ENCODE measurements at regions not wholly inside any gene's neighbourhood (a gene's known extent, or its start where the extent isn't known, plus 50 kb on each side); places are given as distances from the start of the nearest gene placed in this dataset.

DNA sequence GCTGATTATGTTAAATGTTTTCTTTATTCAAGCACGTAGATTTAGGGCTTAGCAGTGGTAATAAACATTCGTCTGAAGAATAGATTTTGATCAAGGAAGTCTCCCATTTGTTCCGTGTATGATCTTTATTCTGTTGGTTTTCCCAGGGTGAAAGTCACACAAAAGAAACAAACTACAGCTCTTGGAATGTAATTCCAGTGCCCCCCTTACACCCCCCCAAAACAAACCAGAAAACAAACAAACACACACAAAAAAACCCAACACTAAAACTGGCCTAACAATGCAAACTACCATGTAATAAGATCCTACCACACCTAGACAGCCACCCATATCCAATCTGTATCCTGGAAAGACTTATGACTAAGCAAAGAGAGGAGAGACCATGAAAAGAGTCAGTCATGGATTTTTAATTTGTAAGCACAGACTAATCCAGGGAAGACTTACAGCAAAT lies 196.2 kb upstream of the ELL2 start:
- no peak for DNase-seq

GRCh38 chr5:96157077-96157780 lies 195.6 kb upstream of the ELL2 start:
- no peak for DNase-seq

- DNase-seq = no peak
Measured at GRCh38 chr5:96155147-96155546, 193.5 kb upstream of the ELL2 start.

GRCh38 chr5:96151891-96152290 lies 190.2 kb upstream of the ELL2 start:
- DNase-seq = no peak

DNA sequence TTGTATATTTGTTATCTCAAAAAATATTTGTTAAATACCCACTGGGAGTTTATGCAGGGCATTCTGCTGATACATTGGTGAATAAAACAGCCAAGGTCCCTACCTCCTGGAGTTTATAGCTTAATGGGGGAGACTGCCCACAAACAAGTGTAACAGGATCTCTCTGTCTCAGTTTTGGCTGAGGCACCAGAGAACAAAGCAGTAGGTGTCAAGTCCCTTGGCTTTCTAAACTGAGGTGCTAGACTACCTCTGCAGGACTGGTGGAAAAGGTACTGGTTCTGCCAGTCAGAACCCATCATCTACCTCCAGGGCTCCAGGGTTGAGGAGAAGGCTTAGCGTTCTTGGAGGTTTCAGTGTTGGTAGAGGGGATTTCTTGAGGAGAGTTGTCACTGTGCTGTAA lies 188.4 kb upstream of the ELL2 start:
- no peak for DNase-seq

GRCh38 chr5:96149546-96149945 lies 187.9 kb upstream of the ELL2 start:
- DNase-seq = no peak

DNA sequence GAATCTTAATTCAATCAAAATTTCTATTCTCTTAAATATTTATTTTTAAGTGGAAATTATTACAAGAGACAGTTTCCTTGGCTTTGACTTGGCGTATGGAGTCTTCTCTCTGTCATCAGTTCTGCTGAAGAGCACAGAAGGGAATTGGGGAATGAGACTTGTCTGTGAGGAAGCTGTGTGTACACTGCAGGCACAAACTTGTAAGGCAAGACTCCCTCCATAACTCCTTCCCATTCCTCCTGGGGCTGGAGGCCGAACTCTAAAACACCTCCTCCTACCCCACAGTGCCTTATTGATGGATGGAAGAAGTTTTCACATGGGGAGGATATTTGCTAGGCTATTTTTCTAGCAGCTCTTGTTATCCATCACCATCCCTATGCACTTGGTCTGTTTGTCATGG lies 187.4 kb upstream of the ELL2 start:
- DNase-seq = no peak

DNA sequence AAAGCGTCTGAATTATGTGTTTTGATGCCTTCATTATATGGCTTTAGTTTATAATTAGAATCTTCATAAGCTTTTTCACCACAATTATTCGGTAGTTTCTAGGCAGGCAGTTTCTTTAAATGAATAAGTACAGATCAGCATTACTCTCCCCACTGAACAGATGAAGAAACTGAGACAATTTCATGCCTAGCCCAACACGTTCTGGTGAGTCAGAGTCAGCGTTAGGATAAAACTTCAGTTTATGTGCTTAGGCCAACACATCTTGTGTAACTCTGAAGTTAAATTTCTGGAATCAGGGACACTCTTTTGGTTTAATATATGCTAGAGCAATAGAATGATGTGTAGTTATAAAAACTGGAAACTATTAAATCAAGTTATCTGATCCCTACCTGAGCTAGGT lies 186.7 kb upstream of the ELL2 start:
- no peak for DNase-seq

DNA sequence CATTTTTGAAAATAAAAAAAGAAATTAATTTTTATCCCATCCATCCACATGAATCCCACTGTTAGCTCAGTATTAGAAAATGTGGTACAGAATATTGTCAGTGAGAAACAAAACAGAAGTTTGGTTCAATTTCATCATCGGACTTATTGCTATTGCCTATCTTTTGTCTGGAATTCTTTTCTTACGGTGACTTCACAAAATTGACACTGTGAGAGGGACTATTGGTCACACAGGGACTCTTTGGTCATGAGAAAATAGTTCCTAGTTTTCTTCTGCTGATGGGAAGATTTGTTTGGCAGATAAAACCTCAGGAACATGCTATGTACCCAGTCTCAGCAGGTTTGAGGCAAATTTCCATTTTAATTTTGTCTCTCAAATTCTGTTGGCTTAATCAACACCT lies 186.2 kb upstream of the ELL2 start:
- DNase-seq = no peak

DNA sequence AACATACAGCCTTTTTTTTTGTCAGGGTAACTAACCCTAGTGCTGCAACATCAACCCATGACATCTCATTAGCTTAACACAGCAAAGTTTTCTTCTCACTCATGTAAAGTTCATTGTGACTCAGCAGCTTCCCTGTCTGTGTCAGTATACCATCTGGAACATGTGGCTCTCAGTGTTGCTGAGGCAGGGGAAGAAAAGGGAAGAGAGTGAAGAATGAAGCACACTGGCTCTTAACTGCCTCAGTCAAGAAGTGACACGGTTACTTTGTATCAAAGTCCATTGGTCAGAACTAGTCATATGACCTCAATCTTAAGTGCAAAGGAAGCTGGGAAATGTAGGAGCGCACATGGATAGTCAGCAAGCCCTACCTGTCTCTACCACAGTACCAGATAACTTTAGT lies 185.0 kb upstream of the ELL2 start:
- DNase-seq = no peak

DNA sequence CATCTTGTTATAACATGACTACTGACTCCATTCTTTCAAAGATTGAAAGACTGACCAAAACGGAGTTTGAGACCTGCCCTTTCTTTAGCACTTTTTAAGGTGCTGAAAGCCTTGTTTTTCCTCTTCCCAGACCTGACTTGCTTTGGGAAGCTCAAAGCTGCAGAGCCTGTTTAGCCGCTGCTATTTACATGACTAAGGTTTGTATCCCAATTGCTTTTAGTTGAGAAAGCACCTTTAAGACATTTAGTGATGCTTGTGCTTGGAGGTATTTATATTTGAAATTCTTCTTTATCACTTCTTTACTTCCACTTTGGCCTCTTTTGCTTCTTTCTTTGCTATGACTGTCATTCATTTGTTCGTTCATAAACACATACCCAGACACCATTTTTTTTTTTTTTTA lies 182.6 kb upstream of the ELL2 start:
- no peak for DNase-seq

DNA sequence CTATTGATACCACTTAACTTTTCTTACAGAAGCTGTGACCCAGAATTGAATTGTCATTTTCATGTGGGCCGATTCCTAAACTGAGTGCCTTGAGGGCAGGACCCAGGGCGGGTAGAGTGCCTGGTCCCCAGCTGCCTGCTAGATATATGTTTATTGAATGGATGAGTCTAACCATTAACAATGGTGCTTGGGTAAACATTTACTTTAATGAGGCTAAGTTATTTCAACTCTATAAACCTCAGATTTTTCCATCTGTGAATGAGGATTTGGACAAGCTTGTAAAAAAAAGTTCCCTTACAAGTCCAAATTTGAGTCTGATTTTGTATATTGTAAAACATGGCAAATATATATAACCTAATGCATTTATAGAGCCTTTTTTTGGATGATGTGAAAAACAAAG lies 181.8 kb upstream of the ELL2 start:
- no peak for DNase-seq

DNA sequence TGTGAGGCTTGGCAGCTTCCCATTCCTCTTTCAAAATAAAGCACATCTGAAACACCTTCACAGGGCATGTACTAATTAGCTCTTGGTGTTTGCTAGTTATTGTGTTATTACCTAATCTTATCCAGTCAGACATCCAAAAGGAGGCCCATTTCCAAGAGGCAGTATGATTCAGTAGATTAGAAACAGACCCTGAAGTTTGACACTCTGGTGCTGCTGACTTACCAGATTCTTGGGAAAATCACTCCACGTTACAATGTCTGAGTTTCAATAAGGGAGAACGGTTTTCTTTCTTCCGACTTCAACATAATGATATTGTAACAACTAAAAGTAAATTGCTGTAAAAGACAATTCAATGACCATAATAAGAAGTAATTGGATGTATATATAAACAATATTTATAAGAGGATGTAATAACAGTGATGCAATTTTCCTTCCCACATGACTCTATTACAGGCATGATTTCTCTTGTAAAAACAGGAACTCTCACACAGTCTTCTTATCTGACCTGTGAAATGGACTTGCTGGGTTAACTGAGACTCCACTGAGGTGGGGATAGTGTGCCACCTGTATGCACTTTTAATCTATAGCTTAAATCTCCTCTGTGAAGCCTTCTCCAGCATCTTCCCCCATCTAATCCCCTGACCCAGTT lies 181.3 kb upstream of the ELL2 start:
- DNase-seq = no peak

- no peak for DNase-seq
Measured at GRCh38 chr5:96142184-96142781, 180.6 kb upstream of the ELL2 start.

GRCh38 chr5:96141749-96142148 lies 180.1 kb upstream of the ELL2 start:
- no peak for DNase-seq

DNA sequence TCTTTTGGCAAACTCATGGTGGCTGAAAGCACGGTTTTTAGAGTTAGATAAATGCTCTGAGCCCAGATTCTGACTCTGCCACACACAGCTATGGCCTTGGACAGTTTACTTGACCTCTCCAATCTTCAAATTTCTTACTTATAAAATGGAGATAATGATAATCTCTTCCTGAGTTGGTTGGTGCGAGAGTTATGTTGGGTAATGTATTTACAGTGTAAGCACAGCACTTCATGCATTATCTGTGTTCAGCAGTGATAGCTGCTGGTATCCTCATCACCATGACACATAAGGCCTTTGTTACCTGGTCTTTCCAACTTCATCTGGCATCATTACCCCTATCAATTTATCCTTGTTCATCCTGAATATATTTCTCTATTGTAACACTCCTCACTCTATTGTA lies 178.8 kb upstream of the ELL2 start:
- DNase-seq = no peak

DNA sequence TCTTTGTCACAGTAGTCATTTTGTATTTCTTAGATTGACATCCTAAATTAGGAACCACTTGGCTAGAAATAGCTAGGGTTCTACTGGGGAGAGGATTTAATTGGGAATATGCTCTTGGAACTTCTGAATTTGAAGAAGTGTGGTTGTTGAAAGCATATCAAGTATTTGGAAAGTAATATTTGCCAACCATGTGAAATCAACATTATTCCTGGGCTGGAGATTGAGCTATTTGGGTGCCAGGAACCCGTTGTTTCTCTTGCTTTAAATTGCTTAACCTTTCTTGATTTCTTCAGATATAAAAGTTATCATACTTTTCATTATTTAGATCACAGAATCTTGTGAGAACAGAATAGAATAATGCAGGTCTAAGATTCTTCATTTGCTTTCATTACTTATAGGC lies 178.4 kb upstream of the ELL2 start:
- DNase-seq = no peak

DNA sequence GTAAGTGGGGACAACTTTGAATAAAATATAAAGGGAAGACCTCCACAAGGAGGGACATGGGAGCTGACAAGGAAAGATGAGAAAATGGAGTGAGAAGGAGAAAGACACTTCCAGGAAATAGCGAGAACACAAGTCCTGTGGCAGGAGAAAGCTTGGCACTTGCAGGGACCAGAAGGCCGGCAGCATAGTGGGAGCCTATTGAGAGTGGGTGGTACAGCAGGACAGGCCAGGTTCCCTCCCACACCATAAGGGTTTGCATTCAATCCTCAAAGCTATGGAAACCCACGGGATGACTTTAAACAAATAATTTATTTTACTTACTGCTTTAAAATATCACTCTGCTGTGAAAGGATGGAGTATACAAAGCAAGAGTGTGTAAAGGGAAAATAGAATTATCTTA lies 173.2 kb upstream of the ELL2 start:
- no peak for DNase-seq

- DNase-seq = no peak
Measured at GRCh38 chr5:96133341-96134079, 171.9 kb upstream of the ELL2 start.

- DNase-seq = no peak
Measured at GRCh38 chr5:96129276-96129675, 167.6 kb upstream of the ELL2 start.

DNA sequence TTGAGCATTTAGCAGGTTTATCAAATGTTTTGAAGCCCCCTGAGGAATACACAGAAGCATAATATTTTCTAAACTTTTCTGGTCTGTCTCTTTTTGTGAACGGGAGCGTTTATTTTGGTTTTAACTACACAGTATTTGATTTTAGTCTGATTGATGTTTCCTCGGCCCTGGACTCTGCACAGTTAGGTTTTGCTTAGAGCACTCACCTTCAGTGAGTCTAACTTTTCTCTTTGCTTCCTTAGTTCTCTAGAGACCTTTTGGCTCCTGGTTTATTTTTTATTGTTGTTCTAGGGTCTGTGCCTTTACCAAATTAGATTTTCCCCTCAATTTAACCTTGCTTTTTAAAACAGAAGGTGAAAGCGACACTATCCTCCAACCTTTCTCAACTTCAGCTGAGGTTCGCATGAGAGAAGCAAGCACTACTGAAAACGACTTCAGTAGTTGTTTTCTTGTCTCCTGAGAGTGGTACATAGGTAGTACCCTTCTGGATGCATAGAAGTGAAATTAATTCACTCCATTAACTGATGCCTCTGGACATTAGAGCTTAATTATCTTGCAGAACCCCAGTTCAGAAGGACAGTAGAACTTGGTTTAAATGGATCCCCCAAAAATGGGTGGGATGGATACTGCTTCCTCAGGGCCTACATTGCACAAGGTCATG lies 166.7 kb upstream of the ELL2 start:
- DNase-seq = no peak

GRCh38 chr5:96127538-96127937 lies 165.9 kb upstream of the ELL2 start:
- no peak for DNase-seq

DNA sequence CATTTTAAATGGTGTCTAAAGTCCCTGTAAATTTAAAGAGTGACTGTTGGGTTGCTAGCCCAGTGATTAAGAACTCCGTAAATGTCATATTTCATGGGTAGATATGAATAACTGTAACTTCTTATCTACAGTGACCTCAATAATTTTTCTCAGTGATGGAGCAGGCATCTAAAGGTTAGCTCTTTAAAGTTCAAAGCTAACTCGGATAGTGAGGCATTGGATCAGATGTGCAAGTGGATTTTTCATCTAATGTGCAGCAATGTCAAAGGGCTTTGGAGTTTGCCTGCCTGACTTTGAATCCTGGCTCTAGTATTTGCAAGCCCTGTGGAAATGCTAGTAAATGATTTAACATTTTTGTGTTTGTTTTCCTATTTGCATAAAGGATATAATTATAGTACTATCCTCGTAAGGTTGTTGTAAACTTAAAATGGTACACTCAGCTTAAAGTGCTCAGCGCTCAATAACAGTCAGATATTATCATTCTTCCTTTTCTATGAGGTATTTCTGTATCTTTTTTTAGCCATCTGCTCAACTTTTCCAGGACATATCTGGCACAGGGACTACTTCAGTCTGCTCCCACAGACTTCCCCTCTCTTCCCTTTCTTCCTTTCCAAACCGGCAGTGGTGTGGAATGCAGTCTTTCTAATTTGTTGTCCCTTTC lies 163.7 kb upstream of the ELL2 start:
- no peak for DNase-seq

All from activated naive CD4-positive, alpha-beta T cell treated with Interleukin-2 at 50 U/mL for 16 hours (primary cell).